ENCODE measurements at regions not wholly inside any gene's neighbourhood (a gene's known extent, or its start where the extent isn't known, plus 50 kb on each side); places are given as distances from the start of the nearest gene placed in this dataset.

GRCh38 chr3:27632431-27633223 is 89.5 kb downstream of the EOMES start (continued):
- TF ChIP-seq, protein P1, sequence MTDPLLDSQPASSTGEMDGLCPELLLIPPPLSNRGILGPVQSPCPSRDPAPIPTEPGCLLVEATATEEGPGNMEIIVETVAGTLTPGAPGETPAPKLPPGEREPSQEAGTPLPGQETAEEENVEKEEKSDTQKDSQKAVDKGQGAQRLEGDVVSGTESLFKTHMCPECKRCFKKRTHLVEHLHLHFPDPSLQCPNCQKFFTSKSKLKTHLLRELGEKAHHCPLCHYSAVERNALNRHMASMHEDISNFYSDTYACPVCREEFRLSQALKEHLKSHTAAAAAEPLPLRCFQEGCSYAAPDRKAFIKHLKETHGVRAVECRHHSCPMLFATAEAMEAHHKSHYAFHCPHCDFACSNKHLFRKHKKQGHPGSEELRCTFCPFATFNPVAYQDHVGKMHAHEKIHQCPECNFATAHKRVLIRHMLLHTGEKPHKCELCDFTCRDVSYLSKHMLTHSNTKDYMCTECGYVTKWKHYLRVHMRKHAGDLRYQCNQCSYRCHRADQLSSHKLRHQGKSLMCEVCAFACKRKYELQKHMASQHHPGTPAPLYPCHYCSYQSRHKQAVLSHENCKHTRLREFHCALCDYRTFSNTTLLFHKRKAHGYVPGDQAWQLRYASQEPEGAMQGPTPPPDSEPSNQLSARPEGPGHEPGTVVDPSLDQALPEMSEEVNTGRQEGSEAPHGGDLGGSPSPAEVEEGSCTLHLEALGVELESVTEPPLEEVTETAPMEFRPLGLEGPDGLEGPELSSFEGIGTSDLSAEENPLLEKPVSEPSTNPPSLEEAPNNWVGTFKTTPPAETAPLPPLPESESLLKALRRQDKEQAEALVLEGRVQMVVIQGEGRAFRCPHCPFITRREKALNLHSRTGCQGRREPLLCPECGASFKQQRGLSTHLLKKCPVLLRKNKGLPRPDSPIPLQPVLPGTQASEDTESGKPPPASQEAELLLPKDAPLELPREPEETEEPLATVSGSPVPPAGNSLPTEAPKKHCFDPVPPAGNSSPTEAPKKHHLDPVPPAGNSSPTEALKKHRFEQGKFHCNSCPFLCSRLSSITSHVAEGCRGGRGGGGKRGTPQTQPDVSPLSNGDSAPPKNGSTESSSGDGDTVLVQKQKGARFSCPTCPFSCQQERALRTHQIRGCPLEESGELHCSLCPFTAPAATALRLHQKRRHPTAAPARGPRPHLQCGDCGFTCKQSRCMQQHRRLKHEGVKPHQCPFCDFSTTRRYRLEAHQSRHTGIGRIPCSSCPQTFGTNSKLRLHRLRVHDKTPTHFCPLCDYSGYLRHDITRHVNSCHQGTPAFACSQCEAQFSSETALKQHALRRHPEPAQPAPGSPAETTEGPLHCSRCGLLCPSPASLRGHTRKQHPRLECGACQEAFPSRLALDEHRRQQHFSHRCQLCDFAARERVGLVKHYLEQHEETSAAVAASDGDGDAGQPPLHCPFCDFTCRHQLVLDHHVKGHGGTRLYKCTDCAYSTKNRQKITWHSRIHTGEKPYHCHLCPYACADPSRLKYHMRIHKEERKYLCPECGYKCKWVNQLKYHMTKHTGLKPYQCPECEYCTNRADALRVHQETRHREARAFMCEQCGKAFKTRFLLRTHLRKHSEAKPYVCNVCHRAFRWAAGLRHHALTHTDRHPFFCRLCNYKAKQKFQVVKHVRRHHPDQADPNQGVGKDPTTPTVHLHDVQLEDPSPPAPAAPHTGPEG (CRISPR knock-in tag; IDR thresholded peaks at IDR 0.05), result no peak
- TF ChIP-seq ZNF343 (CRISPR knock-in tag; IDR thresholded peaks at IDR 0.05), result 0 out of 2 replicates have a peak, but pooled peaks have one; percentile 28
- no peak for TF ChIP-seq HOXA5 (CRISPR knock-in tag; IDR thresholded peaks at IDR 0.05)
- no peak for TF ChIP-seq ONECUT2 (CRISPR knock-in tag; IDR thresholded peaks at IDR 0.05)
- 0 out of 2 replicates have a peak, but pooled peaks have one; percentile 33 for TF ChIP-seq ZNF891 (CRISPR knock-in tag; IDR thresholded peaks at IDR 0.05)
- no peak for TF ChIP-seq ZNF546 (CRISPR knock-in tag; conservative IDR thresholded peaks at IDR 0.05)
- no peak for TF ChIP-seq NR2F1 (CRISPR knock-in tag; IDR thresholded peaks at IDR 0.05)
- no peak for TF ChIP-seq HOMEZ (CRISPR knock-in tag; IDR thresholded peaks at IDR 0.05; ENCODE audit: low read depth)
- peak; percentile 92 for TF ChIP-seq ZFY (CRISPR knock-in tag; IDR thresholded peaks at IDR 0.05)
- no peak for TF ChIP-seq FOXO1 (CRISPR knock-in tag; IDR thresholded peaks at IDR 0.05)
- no peak for TF ChIP-seq ZNF567 (CRISPR knock-in tag; IDR thresholded peaks at IDR 0.05; ENCODE audit: borderline replicate concordance)
- TF ChIP-seq FLYWCH1 (CRISPR knock-in tag; IDR thresholded peaks at IDR 0.05), result no peak
- peak; percentile 41; the same call in 1 of the 2 replicates for TF ChIP-seq ZNF562 (CRISPR knock-in tag; IDR thresholded peaks at IDR 0.05; ENCODE audit: borderline replicate concordance)
- no peak for TF ChIP-seq ATM (IDR thresholded peaks at IDR 0.05; ENCODE audit: borderline replicate concordance)
- 0 out of 2 replicates have a peak, but pooled peaks have one; percentile 36 for TF ChIP-seq ZNF263 (CRISPR knock-in tag; IDR thresholded peaks at IDR 0.05)
- TF ChIP-seq TEAD3 (CRISPR knock-in tag; optimal IDR thresholded peaks at IDR 0.05; ENCODE audit: borderline replicate concordance), result peak; percentile 8
- 0 out of 2 replicates have a peak, but pooled peaks have one; percentile 45 for TF ChIP-seq KMT2B (CRISPR knock-in tag; IDR thresholded peaks at IDR 0.05)
- no peak for TF ChIP-seq SRSF4 (IDR thresholded peaks at IDR 0.05; ENCODE audit: low read depth, low read length, poor library complexity, severe bottlenecking)
- TF ChIP-seq, protein P2, sequence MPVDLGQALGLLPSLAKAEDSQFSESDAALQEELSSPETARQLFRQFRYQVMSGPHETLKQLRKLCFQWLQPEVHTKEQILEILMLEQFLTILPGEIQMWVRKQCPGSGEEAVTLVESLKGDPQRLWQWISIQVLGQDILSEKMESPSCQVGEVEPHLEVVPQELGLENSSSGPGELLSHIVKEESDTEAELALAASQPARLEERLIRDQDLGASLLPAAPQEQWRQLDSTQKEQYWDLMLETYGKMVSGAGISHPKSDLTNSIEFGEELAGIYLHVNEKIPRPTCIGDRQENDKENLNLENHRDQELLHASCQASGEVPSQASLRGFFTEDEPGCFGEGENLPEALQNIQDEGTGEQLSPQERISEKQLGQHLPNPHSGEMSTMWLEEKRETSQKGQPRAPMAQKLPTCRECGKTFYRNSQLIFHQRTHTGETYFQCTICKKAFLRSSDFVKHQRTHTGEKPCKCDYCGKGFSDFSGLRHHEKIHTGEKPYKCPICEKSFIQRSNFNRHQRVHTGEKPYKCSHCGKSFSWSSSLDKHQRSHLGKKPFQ (CRISPR knock-in tag; IDR thresholded peaks at IDR 0.05; ENCODE audit: insufficient replicate concordance), result peak; percentile 47
- TF ChIP-seq E2F1 (CRISPR knock-in tag; IDR thresholded peaks at IDR 0.05), result no peak
